ENCODE measurements at regions not wholly inside any gene's neighbourhood (a gene's known extent, or its start where the extent isn't known, plus 50 kb on each side); places are given as distances from the start of the nearest gene placed in this dataset.

- TF ChIP-seq ZBTB33 (IDR thresholded peaks at IDR 0.05; ENCODE audit: borderline replicate concordance, low read depth) (no peak), PBX3 (IDR thresholded peaks at IDR 0.05) (no peak), EP300 (IDR thresholded peaks at IDR 0.05; ENCODE audit: borderline replicate concordance in 1 of 2, low read depth in 1 of 2, low read length in 1 of 2) (no peak)
Measured at GRCh38 chr10:128694168-128694850, 568.1 kb upstream of the MKI67 start.
